ENCODE measurements at regions not wholly inside any gene's neighbourhood (a gene's known extent, or its start where the extent isn't known, plus 50 kb on each side); places are given as distances from the start of the nearest gene placed in this dataset.

GRCh38 chr10:31263903-31264302, 55.1 kb upstream of the ZEB1 start:
- no peak overlapping the region for H3K4me3 ChIP-seq
- intact Hi-C loops (cut with DNase I), result no loop called here

DNA sequence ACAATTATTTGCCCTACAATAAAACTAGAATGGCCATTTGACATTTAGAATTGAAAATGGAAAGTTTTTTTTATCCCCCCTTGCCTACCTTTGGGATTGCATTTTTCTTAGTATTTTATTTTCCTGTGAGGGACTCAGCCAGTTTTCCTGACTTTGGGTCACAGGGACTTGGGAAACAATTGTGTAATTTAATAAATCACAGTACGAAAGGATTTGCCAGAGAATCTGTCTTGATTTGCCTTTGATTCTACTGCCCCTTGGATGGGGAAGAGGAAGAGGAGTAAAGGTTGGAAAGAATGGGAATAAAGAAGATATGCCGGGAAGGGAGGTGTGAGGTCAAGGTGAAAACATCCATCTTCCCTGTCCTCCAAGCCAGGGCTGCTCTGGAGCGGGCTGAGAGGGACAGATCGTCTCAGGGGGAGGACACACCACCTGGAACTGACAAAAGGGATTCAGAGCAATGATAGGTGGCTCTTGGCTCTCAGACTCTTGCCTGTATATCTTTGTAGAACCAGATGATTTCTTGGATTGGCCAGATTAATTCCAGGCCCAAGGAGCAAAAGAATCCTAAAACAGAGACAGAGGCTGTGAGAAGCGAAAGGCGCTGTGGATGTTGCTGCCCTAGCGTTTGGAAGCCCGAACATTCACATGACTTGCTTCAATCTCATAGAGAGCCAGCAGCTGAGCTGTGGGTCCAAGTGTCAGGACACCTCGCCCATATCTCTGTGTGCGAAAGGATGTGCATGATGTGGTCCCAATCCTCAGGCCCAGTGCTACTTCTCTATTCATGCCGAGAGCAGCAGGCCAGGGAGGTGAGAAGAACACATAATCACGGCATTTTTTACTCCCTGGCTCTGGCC, 50.3 kb upstream of the ZEB1 start:
- WGBS, 4 donors, result 68 to 74% (median 72%) methylated on average over 12 of the region's 12 CpGs
- no peak overlapping the region for H3K4me3 ChIP-seq
- H3K27me3 ChIP-seq, result no peaks in the 10 kb centered on the region
- TF ChIP-seq, protein P1, sequence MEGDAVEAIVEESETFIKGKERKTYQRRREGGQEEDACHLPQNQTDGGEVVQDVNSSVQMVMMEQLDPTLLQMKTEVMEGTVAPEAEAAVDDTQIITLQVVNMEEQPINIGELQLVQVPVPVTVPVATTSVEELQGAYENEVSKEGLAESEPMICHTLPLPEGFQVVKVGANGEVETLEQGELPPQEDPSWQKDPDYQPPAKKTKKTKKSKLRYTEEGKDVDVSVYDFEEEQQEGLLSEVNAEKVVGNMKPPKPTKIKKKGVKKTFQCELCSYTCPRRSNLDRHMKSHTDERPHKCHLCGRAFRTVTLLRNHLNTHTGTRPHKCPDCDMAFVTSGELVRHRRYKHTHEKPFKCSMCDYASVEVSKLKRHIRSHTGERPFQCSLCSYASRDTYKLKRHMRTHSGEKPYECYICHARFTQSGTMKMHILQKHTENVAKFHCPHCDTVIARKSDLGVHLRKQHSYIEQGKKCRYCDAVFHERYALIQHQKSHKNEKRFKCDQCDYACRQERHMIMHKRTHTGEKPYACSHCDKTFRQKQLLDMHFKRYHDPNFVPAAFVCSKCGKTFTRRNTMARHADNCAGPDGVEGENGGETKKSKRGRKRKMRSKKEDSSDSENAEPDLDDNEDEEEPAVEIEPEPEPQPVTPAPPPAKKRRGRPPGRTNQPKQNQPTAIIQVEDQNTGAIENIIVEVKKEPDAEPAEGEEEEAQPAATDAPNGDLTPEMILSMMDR (IDR thresholded peaks at IDR 0.05), result no peak
- TF ChIP-seq POLR2A (IDR thresholded peaks at IDR 0.05), result no peak
- no peaks in the 10 kb centered on the region for H3K36me3 ChIP-seq (replicated peaks in 1 of 2)
- peak overlapping the region in 1 of 5 donors; percentile 35 for H3K27ac ChIP-seq
- no peaks in the 10 kb centered on the region for H3K4me1 ChIP-seq (replicated peaks in 1 of 2)
- DNase-seq, result no peak
- H3K9me3 ChIP-seq (replicated peaks in 1 of 3), result no peaks in the 10 kb centered on the region
- intact Hi-C loops (cut with DNase I), result no loop called here

More at GRCh38 chr10:31263903-31264302, 55.1 kb upstream of the ZEB1 start:
- no peak overlapping the region for H3K27ac ChIP-seq
- 93 to 98% (median 95%) methylated on average over 5 of the region's 5 CpGs for WGBS, 4 donors
- no peaks in the 10 kb centered on the region for H3K9me3 ChIP-seq (replicated peaks in 1 of 3)
- H3K4me1 ChIP-seq (replicated peaks in 1 of 2), result peaks cover 0 to 10% of the 10 kb centered on the region in 2 donors
- H3K27me3 ChIP-seq, result no peaks in the 10 kb centered on the region
- TF ChIP-seq, protein P1 (IDR thresholded peaks at IDR 0.05), result no peak
- TF ChIP-seq POLR2A (IDR thresholded peaks at IDR 0.05), result no peak
- DNase-seq, result no peak
- H3K36me3 ChIP-seq (replicated peaks in 1 of 2), result no peaks in the 10 kb centered on the region

Small RNA genes in the stretch of these regions (small RNA-seq; reads per million reads assigned to genes)
- 0 reads per million in 2 donors for gene RNA5SP309

All from adrenal gland (tissue), 9 donors.